ENCODE measurements at regions not wholly inside any gene's neighbourhood (a gene's known extent, or its start where the extent isn't known, plus 50 kb on each side); places are given as distances from the start of the nearest gene placed in this dataset.

GRCh38 chr12:92036771-92037453, 108.7 kb downstream of the BTG1 start:
- Mint-ChIP-seq H3K27me3 (no peaks in the 10 kb centered on the region), H3K4me1 (peaks cover 73% of the 10 kb centered on the region), H3K27ac (no peak overlapping the region), H3K36me3 (ENCODE audit: low read depth) (peaks cover 13% of the 10 kb centered on the region), H3K4me3 (no peak overlapping the region), H3K9me3 (peaks cover 5% of the 10 kb centered on the region)
- POLR2A ChIA-PET: no interaction called here
- CTCF ChIA-PET: interaction anchor here (0.7 kb wide), 1 partner anchor 65 kb away, joined by 3 read pairs; no protein-coding TSS in a partner anchor
- no peak for DNase-seq

- no peak for DNase-seq
- Mint-ChIP-seq H3K27ac (peak overlapping the region; percentile 97), H3K9me3 (peaks cover 5% of the 10 kb centered on the region), H3K27me3 (no peaks in the 10 kb centered on the region), H3K4me3 (peak overlapping the region; percentile 83), H3K4me1 (peaks cover 75% of the 10 kb centered on the region), H3K36me3 (ENCODE audit: low read depth) (peaks cover 19% of the 10 kb centered on the region)
- ChIA-PET POLR2A (no interaction called here), CTCF (interaction anchor here (0.7 kb wide), 1 partner anchor 66 kb away, joined by 3 read pairs; no protein-coding TSS in a partner anchor)
Measured at GRCh38 chr12:92036061-92036620, 109.5 kb downstream of the BTG1 start.

- CTCF ChIA-PET: no interaction called here
- Mint-ChIP-seq H3K27me3 (no peaks in the 10 kb centered on the region), H3K27ac (peak overlapping the region; percentile 97), H3K4me3 (peak overlapping the region; percentile 83), H3K36me3 (ENCODE audit: low read depth) (peaks cover 18% of the 10 kb centered on the region), H3K4me1 (peaks cover 76% of the 10 kb centered on the region), H3K9me3 (peaks cover 5% of the 10 kb centered on the region)
- POLR2A ChIA-PET: no interaction called here
- no peak for DNase-seq
Measured at GRCh38 chr12:92035477-92035876, 110.2 kb downstream of the BTG1 start.

- POLR2A ChIA-PET: no interaction called here
Measured at GRCh38 chr12:92034858-92035401, 110.7 kb downstream of the BTG1 start.

GRCh38 chr12:92034083-92034482, 111.6 kb downstream of the BTG1 start:
- POLR2A ChIA-PET: interaction anchor here (0.7 kb wide), 1 partner anchor 445 kb away, joined by 14 read pairs; no protein-coding TSS in a partner anchor
- H3K27ac Mint-ChIP-seq: no peak overlapping the region
- H3K9me3 Mint-ChIP-seq: peaks cover 6% of the 10 kb centered on the region

More at GRCh38 chr12:92034858-92035401, 110.7 kb downstream of the BTG1 start:
- peaks cover 5% of the 10 kb centered on the region for H3K9me3 Mint-ChIP-seq
- peaks cover 78% of the 10 kb centered on the region for H3K4me1 Mint-ChIP-seq
- CTCF ChIA-PET: no interaction called here
- peak overlapping the region; percentile 83 for H3K4me3 Mint-ChIP-seq
- H3K36me3 Mint-ChIP-seq (ENCODE audit: low read depth): peaks cover 18% of the 10 kb centered on the region
- H3K27me3 Mint-ChIP-seq: no peaks in the 10 kb centered on the region
- peak; percentile 57 for DNase-seq
- peak overlapping the region; percentile 97 for H3K27ac Mint-ChIP-seq

GRCh38 chr12:92032965-92033364, 112.7 kb downstream of the BTG1 start:
- H3K4me3 Mint-ChIP-seq: no peak overlapping the region
- no peaks in the 10 kb centered on the region for H3K27me3 Mint-ChIP-seq
- H3K36me3 Mint-ChIP-seq (ENCODE audit: low read depth): peaks cover 26% of the 10 kb centered on the region
- no peak for DNase-seq
- ChIA-PET CTCF (interaction anchor here (4.7 kb wide), 1 partner anchor 9 kb away, joined by 25 read pairs; no protein-coding TSS in a partner anchor), POLR2A (no interaction called here)
- H3K27ac Mint-ChIP-seq: peak overlapping the region; percentile 54
- peaks cover 9% of the 10 kb centered on the region for H3K9me3 Mint-ChIP-seq
- H3K4me1 Mint-ChIP-seq: peaks cover 84% of the 10 kb centered on the region

More at GRCh38 chr12:92034083-92034482, 111.6 kb downstream of the BTG1 start:
- CTCF ChIA-PET: interaction anchor here (4.7 kb wide), 1 partner anchor 8 kb away, joined by 25 read pairs; no protein-coding TSS in a partner anchor
- DNase-seq: no peak
- Mint-ChIP-seq H3K4me3 (no peak overlapping the region), H3K36me3 (ENCODE audit: low read depth) (peaks cover 18% of the 10 kb centered on the region), H3K4me1 (peaks cover 84% of the 10 kb centered on the region), H3K27me3 (no peaks in the 10 kb centered on the region)

- Mint-ChIP-seq H3K27me3 (no peaks in the 10 kb centered on the region), H3K4me1 (peaks cover 88% of the 10 kb centered on the region), H3K36me3 (ENCODE audit: low read depth) (peaks cover 27% of the 10 kb centered on the region), H3K27ac (no peak overlapping the region), H3K9me3 (peaks cover 9% of the 10 kb centered on the region), H3K4me3 (no peak overlapping the region)
- POLR2A ChIA-PET: interaction anchor here (1.2 kb wide), 1 partner anchor 114 kb away, joined by 3 read pairs; the partner anchor contains the start of gene BTG1
- CTCF ChIA-PET: interaction anchor here (0.6 to 4.7 kb wide), 4 partner anchors 9 to 1074 kb away, joined by 3 to 25 read pairs (median 3); no protein-coding TSS in a partner anchor
- no peak for DNase-seq
Measured at GRCh38 chr12:92032101-92032500, 113.5 kb downstream of the BTG1 start.

GRCh38 chr12:92030618-92031017, 115.0 kb downstream of the BTG1 start:
- no peaks in the 10 kb centered on the region for H3K27me3 Mint-ChIP-seq
- H3K36me3 Mint-ChIP-seq (ENCODE audit: low read depth): peaks cover 29% of the 10 kb centered on the region
- DNase-seq: peak; percentile 74
- H3K27ac Mint-ChIP-seq: peak overlapping the region; percentile 93
- peak overlapping the region; percentile 55 for H3K4me3 Mint-ChIP-seq
- CTCF ChIA-PET: interaction anchor here (0.6 to 4.7 kb wide), 9 partner anchors 12 to 520 kb away, joined by 3 to 25 read pairs (median 4); no protein-coding TSS in a partner anchor
- peaks cover 9% of the 10 kb centered on the region for H3K9me3 Mint-ChIP-seq
- POLR2A ChIA-PET: interaction anchor here (0.5 to 1.0 kb wide), 2 partner anchors 12 to 115 kb away, joined by 3 to 7 read pairs; partner anchors contain the start of gene BTG1
- H3K4me1 Mint-ChIP-seq: peaks cover 83% of the 10 kb centered on the region

- DNase-seq: no peak
- CTCF ChIA-PET: interaction anchor here (0.6 to 4.7 kb wide), 9 partner anchors 12 to 520 kb away, joined by 3 to 25 read pairs (median 4); no protein-coding TSS in a partner anchor
- Mint-ChIP-seq H3K4me3 (peak overlapping the region; percentile 55), H3K4me1 (peaks cover 79% of the 10 kb centered on the region), H3K36me3 (ENCODE audit: low read depth) (peaks cover 29% of the 10 kb centered on the region), H3K27ac (peak overlapping the region; percentile 93), H3K9me3 (peaks cover 9% of the 10 kb centered on the region), H3K27me3 (no peaks in the 10 kb centered on the region)
- POLR2A ChIA-PET: interaction anchor here (1.0 kb wide), 1 partner anchor 116 kb away, joined by 7 read pairs; the partner anchor contains the start of gene BTG1
Measured at GRCh38 chr12:92029902-92030586, 115.6 kb downstream of the BTG1 start.

GRCh38 chr12:92029136-92029535, 116.5 kb downstream of the BTG1 start:
- Mint-ChIP-seq H3K9me3 (peaks cover 11% of the 10 kb centered on the region), H3K27me3 (no peaks in the 10 kb centered on the region), H3K36me3 (ENCODE audit: low read depth) (peaks cover 27% of the 10 kb centered on the region), H3K27ac (no peak overlapping the region), H3K4me3 (no peak overlapping the region), H3K4me1 (peaks cover 70% of the 10 kb centered on the region)
- POLR2A ChIA-PET: interaction anchor here (0.6 kb wide), 2 partner anchors 36 to 608 kb away, joined by 3 read pairs; no protein-coding TSS in a partner anchor
- no peak for DNase-seq
- CTCF ChIA-PET: no interaction called here

GRCh38 chr12:92028441-92028709, 117.3 kb downstream of the BTG1 start:
- DNase-seq: no peak
- Mint-ChIP-seq H3K27ac (no peak overlapping the region), H3K27me3 (no peaks in the 10 kb centered on the region), H3K9me3 (peaks cover 11% of the 10 kb centered on the region), H3K36me3 (ENCODE audit: low read depth) (peaks cover 23% of the 10 kb centered on the region), H3K4me3 (no peak overlapping the region), H3K4me1 (peaks cover 64% of the 10 kb centered on the region)
- POLR2A ChIA-PET: interaction anchor here (0.6 kb wide), 1 partner anchor 609 kb away, joined by 3 read pairs; no protein-coding TSS in a partner anchor
- CTCF ChIA-PET: interaction anchor here (1.3 kb wide), 1 partner anchor 107 kb away, joined by 3 read pairs; no protein-coding TSS in a partner anchor

- H3K4me3 Mint-ChIP-seq: no peak overlapping the region
- POLR2A ChIA-PET: no interaction called here
- H3K4me1 Mint-ChIP-seq: peaks cover 61% of the 10 kb centered on the region
- no peak overlapping the region for H3K27ac Mint-ChIP-seq
- CTCF ChIA-PET: interaction anchor here (1.3 kb wide), 1 partner anchor 107 kb away, joined by 3 read pairs; no protein-coding TSS in a partner anchor
- peaks cover 22% of the 10 kb centered on the region for H3K36me3 Mint-ChIP-seq (ENCODE audit: low read depth)
- peaks cover 10% of the 10 kb centered on the region for H3K9me3 Mint-ChIP-seq
- DNase-seq: no peak
- no peaks in the 10 kb centered on the region for H3K27me3 Mint-ChIP-seq
Measured at GRCh38 chr12:92027701-92028440, 117.8 kb downstream of the BTG1 start.

All from activated CD4-positive, alpha-beta T cell treated with anti-CD3 and anti-CD28 coated beads, Interleukin-2, amount 10 ng/mL, durations not matched to agents 7 days and 5 days (primary cell).